Nephron progenitor cell (in vitro differentiated cells): ENCODE measurements at regions not wholly inside any gene's neighbourhood (a gene's known extent, or its start where the extent isn't known, plus 50 kb on each side); places are given as distances from the start of the nearest gene placed in this dataset.
"Not testable (repeated sequence)": the region's sequence is repeated elsewhere in the genome, so short reads cannot be mapped to it uniquely, and the experiment has no call there.

Experiments used
- DNase-seq: peaks from one replicate; pipeline ENCODE4 v3.0.0; 2021
- H3K27ac Mint-ChIP-seq: 2 replicates; pipeline ENCODE4 v1.8.0; 2021; ENCODE audit warnings: mild to moderate bottlenecking, moderate library complexity, mixed read lengths
- H3K27me3 Mint-ChIP-seq: 2 replicates; pipeline ENCODE4 v1.8.0; 2021; ENCODE audit warnings: mild to moderate bottlenecking, low read depth, mixed read lengths; ENCODE audit not compliant: poor library complexity
- H3K36me3 Mint-ChIP-seq: 2 replicates; pipeline ENCODE4 v1.8.0; 2021; ENCODE audit warnings: low read depth, mixed read lengths
- H3K4me1 Mint-ChIP-seq: 2 replicates; pipeline ENCODE4 v1.8.0; 2021; ENCODE audit warnings: mixed read lengths
- H3K4me3 Mint-ChIP-seq: 2 replicates; pipeline ENCODE4 v1.8.0; 2021; ENCODE audit warnings: mild to moderate bottlenecking, moderate library complexity, mixed read lengths
- H3K9me3 Mint-ChIP-seq: 2 replicates; pipeline ENCODE4 v1.8.0; 2021; ENCODE audit warnings: mild to moderate bottlenecking, moderate library complexity, mixed read lengths
- TF ChIP-seq, protein P1 (sequence below): fragments of 200-600 bp; sonication (generic); IDR thresholded peaks from 2 replicates; pipeline ENCODE4 v1.5.0; 2021; ENCODE audit warnings: antibody characterized with exemption

DNA sequence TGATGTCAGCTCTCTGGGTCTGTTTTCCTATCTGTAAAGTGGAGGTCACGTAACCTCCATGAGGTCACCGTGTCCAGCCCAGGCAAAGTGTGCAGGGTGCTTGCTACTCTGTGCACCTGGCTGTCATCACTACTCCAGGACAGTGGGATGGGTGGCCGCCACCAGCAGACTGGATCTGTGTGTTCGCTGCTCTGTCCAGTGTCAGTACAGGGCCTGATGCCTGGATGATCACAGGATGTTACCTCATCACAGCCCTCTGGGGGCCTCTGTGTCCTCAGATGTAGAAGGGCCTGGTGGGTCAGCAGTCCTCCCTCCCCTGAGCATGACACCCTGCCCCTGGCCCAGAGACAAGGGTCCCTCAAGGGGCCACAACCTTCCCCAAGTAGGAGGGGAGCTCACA lies 80.0 kb downstream of the KCNJ18 start:
- no peaks in the 10 kb centered on the region for H3K4me1 Mint-ChIP-seq
- DNase-seq = no peak
- peaks cover 78% of the 10 kb centered on the region for H3K9me3 Mint-ChIP-seq
- peaks cover 4% of the 10 kb centered on the region for H3K27me3 Mint-ChIP-seq
- no peaks in the 10 kb centered on the region for H3K36me3 Mint-ChIP-seq
- TF ChIP-seq, protein P1, sequence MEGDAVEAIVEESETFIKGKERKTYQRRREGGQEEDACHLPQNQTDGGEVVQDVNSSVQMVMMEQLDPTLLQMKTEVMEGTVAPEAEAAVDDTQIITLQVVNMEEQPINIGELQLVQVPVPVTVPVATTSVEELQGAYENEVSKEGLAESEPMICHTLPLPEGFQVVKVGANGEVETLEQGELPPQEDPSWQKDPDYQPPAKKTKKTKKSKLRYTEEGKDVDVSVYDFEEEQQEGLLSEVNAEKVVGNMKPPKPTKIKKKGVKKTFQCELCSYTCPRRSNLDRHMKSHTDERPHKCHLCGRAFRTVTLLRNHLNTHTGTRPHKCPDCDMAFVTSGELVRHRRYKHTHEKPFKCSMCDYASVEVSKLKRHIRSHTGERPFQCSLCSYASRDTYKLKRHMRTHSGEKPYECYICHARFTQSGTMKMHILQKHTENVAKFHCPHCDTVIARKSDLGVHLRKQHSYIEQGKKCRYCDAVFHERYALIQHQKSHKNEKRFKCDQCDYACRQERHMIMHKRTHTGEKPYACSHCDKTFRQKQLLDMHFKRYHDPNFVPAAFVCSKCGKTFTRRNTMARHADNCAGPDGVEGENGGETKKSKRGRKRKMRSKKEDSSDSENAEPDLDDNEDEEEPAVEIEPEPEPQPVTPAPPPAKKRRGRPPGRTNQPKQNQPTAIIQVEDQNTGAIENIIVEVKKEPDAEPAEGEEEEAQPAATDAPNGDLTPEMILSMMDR = no peak
- H3K4me3 Mint-ChIP-seq = no peak overlapping the region
- no peak overlapping the region for H3K27ac Mint-ChIP-seq

DNA sequence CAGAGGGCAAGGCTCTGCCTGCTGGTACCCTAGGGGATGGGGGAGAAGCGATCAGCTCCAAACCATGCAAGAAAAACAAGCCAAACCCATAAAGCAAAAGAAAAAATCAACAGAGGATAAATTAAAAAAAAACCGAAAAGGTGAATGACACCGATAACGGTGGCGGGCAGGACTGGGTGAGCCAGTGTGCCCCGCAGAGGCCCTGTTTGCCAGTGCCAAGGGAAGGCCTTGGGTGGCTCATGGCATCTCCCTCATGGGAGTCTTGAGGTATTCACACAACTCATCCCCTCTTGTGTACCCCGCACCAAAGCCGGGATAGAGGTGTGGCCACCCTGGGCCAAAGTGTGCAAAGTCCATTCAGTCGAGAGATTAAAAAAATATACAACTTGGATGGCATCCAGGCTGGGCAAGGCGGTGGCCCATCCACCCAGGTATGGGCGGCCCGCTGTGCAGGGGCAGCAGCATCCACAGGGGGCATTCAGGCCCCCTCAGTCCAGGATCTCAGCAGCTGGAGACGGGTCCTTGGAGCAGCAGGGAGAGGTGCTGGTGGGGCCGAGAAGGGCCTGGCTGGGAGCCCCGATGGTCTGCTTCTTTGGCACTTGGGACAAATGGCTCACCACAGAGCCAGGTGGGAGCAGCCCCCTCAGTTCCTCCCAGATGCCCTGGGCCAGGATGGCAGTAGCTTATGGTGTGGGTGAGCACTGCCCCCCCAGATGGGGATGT lies 80.8 kb downstream of the KCNJ18 start:
- not testable (repeated sequence) for H3K27me3 Mint-ChIP-seq, H3K4me1 Mint-ChIP-seq, DNase-seq, H3K27ac Mint-ChIP-seq, H3K36me3 Mint-ChIP-seq, H3K4me3 Mint-ChIP-seq
- H3K9me3 Mint-ChIP-seq = peaks cover 77% of the 10 kb centered on the region

DNA sequence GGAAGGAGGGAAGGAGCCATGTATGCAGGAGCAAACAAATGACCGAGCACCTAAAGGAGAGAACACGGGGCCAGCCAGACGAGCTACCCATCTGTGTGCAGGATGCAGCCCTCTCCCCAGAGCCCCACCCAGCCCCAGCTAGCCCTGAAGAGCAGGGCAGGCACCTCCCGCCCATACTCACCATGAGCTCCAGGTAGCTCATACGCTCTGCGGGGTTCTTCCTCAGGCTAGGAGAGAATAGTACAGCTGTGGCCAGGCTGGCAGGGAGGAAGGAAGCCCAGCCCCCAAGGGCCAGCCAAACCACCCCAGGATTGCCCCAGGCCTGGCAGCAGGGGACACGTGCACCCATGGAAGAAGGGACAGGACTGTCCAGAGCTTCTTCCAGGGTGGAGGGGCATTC lies 81.9 kb downstream of the KCNJ18 start:
- Mint-ChIP-seq H3K4me1 (no peaks in the 10 kb centered on the region), H3K27ac (no peak overlapping the region), H3K27me3 (no peaks in the 10 kb centered on the region), H3K36me3 (no peaks in the 10 kb centered on the region), H3K9me3 (peaks cover 76% of the 10 kb centered on the region), H3K4me3 (no peak overlapping the region)
- TF ChIP-seq, protein P1 = no peak
- DNase-seq = no peak

DNA sequence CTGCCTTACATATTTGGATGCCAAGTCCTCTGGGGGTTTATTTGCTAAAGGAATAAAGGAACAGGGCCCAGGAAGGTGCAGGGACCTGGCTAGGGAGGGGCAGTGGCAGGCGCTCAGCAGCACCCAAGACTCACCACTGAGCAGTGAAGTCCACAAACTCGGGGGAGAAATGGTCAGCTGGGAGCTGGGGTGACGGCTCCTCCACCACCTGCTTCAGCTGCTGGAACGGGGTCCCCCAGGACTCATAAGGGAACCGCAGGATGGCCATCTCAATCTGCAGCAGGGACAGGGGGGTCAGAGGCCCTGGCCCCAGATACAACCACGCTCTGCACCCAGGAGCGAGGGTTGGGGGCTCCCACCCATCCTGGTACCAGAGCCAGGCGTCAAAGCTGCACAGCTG lies 83.2 kb downstream of the KCNJ18 start:
- H3K4me1 Mint-ChIP-seq, H3K4me3 Mint-ChIP-seq, H3K27ac Mint-ChIP-seq, DNase-seq, H3K36me3 Mint-ChIP-seq, H3K27me3 Mint-ChIP-seq: not testable (repeated sequence)
- peaks cover 72% of the 10 kb centered on the region for H3K9me3 Mint-ChIP-seq

- not testable (repeated sequence) for H3K27ac Mint-ChIP-seq, H3K36me3 Mint-ChIP-seq, H3K4me3 Mint-ChIP-seq, H3K4me1 Mint-ChIP-seq, H3K27me3 Mint-ChIP-seq, DNase-seq
- peaks cover 78% of the 10 kb centered on the region for H3K9me3 Mint-ChIP-seq
Measured at GRCh38 chr17:21776921-21777320, 84.6 kb downstream of the KCNJ18 start.

- H3K27ac Mint-ChIP-seq, DNase-seq, H3K27me3 Mint-ChIP-seq, H3K4me3 Mint-ChIP-seq, H3K36me3 Mint-ChIP-seq, H3K4me1 Mint-ChIP-seq: not testable (repeated sequence)
- H3K9me3 Mint-ChIP-seq = peaks cover 69% of the 10 kb centered on the region
Measured at GRCh38 chr17:21778866-21779265, 86.5 kb downstream of the KCNJ18 start.

- not testable (repeated sequence) for DNase-seq, H3K4me1 Mint-ChIP-seq, H3K36me3 Mint-ChIP-seq, H3K27ac Mint-ChIP-seq, H3K27me3 Mint-ChIP-seq, H3K4me3 Mint-ChIP-seq
- peaks cover 63% of the 10 kb centered on the region for H3K9me3 Mint-ChIP-seq
Measured at GRCh38 chr17:21780293-21780888, 88.1 kb downstream of the KCNJ18 start.

DNA sequence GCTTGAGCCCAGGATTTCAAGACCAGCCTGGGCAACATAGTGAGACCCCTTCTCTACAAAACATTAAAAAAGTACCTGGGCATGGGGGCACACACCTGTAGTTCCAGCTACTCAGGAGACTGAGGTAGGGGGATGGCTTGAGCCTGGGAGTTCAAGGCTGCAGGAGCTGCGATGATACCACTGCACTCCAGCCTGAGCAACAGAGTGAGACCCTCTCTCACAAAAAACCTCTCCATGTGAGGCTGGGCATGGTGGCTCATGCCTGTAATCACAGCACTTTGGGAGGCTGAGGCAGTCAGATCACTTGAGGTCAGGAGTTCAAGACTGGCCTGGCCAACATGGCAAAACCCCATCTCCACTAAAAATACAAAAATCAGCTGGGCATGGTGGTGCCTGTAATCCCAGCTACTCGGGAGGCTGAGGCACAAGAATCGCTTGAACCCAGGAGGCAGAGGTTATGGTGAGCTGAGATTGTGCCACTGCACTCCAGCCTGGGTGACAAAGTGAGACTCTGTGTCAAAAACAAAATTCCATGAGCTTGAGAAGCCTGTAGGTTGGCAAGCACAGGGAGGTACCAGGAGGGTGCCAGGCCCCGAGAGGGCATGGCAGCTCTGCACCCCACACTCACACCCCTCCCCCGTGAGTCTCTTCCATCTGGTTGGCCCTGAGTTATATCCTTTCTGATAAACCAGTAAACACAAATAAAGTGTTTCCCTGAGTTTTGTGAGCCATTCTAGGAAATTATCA lies 88.8 kb downstream of the KCNJ18 start:
- not testable (repeated sequence) for H3K27me3 Mint-ChIP-seq, H3K36me3 Mint-ChIP-seq, H3K4me1 Mint-ChIP-seq, DNase-seq, H3K27ac Mint-ChIP-seq, H3K4me3 Mint-ChIP-seq
- H3K9me3 Mint-ChIP-seq = peaks cover 57% of the 10 kb centered on the region

GRCh38 chr17:21781666-21782024 lies 89.3 kb downstream of the KCNJ18 start:
- not testable (repeated sequence) for H3K27me3 Mint-ChIP-seq, H3K27ac Mint-ChIP-seq, H3K36me3 Mint-ChIP-seq, DNase-seq, H3K4me1 Mint-ChIP-seq, H3K4me3 Mint-ChIP-seq
- H3K9me3 Mint-ChIP-seq = peaks cover 56% of the 10 kb centered on the region

DNA sequence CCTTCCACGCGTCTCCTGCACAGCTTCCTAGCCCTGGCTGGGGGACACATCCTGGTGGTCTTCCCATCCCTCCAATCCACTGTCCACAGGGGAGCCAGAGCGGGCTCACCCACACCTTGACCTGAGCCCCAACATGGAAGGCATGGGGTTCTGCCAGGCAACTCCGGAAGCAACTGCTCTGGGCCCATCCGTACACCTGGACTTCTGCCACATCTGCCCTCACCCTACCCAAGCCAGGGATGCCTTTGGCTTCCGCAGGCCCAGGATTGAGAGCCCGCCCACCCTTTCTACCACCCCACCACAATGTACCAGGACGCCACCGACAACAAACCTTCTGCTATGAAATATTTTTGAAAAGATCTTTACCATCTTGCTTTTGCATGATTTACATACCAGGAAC lies 89.8 kb downstream of the KCNJ18 start:
- peaks cover 55% of the 10 kb centered on the region for H3K9me3 Mint-ChIP-seq
- H3K4me3 Mint-ChIP-seq, DNase-seq, H3K36me3 Mint-ChIP-seq, H3K4me1 Mint-ChIP-seq, H3K27ac Mint-ChIP-seq, H3K27me3 Mint-ChIP-seq: not testable (repeated sequence)

- not testable (repeated sequence) for H3K27ac Mint-ChIP-seq, H3K27me3 Mint-ChIP-seq, H3K4me1 Mint-ChIP-seq, DNase-seq, H3K36me3 Mint-ChIP-seq, H3K4me3 Mint-ChIP-seq
- peaks cover 53% of the 10 kb centered on the region for H3K9me3 Mint-ChIP-seq
Measured at GRCh38 chr17:21782604-21783003, 90.3 kb downstream of the KCNJ18 start.

DNA sequence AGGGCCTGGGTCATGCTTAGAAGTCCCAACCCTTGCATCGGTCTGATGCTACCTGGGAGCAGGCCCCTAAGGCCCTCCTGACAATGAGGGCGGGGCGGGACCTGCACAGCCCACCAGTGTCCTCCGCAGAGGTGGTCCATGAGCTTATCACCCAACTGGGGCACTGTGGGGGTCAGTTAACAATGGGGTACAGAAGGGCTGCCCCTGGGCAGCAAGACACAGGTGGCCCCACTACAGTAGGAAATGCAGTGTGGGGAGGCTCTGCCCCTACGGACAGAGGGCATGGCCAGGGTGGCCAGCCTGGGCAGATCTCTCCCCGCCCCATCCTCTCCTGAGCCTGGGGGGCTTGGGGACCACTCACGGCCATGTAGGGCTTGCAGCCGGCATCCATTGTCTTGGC lies 90.7 kb downstream of the KCNJ18 start:
- not testable (repeated sequence) for DNase-seq, H3K27ac Mint-ChIP-seq, H3K36me3 Mint-ChIP-seq, H3K4me3 Mint-ChIP-seq, H3K4me1 Mint-ChIP-seq, H3K27me3 Mint-ChIP-seq
- peaks cover 53% of the 10 kb centered on the region for H3K9me3 Mint-ChIP-seq
